GM19452 (cell line): ENCODE measurements at regions not wholly inside any gene's neighbourhood (a gene's known extent, or its start where the extent isn't known, plus 50 kb on each side); places are given as distances from the start of the nearest gene placed in this dataset.

Source experiments
- ATAC-seq: cut with Tn5 transposase; IDR thresholded peaks from one replicate; pipeline ENCODE4 v1.9.1; 2021; ENCODE audit not compliant: unreplicated experiment

DNA sequence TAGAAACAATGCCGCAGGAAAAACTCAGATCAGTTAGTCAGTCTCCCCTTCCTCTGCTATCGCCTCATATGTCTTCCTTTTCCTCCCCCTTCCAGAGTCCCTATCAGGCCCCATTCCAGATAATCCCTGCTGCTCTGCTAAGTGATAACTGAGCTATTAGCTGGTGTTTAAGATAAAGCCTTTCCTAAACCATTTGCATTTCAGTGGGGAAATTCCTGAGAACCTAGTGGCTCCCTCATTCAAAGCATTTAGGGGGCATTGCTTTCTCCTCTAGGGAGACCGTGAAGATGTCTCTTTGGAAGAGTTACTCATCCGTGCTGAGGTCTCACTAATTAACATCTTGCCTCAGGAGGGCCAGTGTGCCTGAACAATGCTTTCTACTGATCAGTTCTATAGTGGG is 401.6 kb downstream of the NPIPA7 start:
- ATAC-seq: no peak

DNA sequence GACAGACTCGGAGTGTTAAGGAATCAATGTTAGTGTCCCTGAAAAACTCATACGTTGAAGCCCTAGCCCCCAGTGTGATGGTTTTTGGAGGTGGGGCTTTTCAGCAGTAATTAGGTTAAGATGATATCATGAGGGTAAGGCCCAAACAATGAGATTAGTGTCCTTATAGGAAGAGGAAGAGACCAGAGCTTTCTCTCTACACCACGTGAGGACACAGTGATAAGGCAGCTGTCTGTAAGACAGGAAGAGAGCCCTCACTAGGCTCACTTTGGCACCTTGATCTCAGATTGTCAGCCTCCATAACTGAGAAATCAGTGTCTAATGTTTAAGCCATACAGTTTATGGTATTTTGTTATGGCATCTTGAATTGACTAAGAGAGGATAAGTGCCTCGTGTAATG is 403.2 kb downstream of the NPIPA7 start:
- ATAC-seq: no peak

DNA sequence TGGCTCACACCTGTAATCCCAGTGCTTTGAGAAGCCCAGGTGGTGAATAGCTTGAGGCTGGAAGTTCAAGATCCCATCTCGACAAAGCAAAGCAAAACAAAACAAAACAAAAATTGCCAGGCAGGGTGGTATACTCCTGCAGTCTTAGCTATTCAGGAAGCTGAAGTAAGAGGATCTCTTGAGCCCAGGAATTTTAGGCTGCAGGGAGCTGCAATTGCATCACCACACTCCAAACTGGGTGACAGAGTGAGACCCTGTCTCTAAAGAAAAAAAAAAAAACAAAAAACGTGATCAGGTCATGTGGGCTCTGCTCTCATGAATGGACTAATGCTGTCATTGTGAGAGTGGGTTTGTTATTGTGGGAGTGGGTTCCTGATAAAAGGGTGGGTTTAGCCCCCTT is 409.1 kb downstream of the NPIPA7 start:
- no peak for ATAC-seq

DNA sequence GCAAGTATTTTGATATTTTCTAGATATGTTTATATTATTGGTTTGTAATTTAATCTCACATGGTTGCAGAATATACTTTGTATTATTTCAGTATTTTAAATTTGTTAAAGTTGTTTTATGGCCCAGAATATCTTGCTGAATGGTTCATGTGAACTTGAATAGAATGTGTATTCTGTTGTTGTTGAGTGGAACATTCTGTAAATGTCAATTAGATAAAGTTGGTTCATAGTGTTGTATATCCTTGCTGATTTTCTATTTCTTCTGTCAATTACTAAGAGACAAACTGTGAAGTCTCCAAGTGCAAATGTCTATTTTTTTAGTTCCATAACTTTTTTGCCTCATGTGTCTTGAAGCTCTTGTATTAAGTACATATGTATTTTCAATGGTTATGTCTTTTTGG is 411.7 kb downstream of the NPIPA7 start:
- ATAC-seq: no peak

DNA sequence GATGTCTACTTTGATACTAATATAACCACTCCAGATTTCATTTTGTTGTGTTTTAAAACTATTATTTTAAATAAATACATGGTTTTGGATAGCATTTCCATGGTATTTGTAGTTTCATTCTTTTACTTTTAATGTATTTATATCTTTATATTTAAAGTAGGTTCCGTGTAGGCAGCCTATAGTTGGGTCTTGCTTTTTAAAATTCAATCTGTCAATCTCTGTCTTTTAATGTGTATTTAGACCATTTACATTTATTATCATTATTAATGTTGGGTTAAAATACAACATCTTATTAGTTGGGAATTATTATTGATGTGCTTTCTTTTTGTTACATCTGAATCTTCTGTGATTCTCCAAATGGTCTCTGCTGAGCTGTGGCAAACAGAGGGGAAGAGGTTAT is 412.1 kb downstream of the NPIPA7 start:
- no peak for ATAC-seq

DNA sequence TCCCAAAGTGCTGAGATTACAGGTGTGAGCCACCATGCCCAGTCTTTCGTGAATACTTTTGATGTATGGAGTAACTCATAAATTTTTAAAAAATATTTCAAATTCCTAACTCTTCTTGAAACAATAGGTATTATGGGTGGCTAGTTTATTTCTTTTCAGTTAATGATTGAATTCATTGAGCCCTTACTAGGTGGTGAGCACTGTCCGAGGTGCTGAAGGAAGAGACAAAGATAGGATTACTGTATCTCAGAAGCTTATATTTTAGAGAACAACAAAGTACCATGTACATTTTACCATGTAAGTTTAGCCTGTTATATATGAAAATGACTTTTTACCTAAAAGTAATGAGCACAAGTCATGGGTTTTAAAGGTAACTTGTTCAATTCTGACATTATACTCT is 418.3 kb downstream of the NPIPA7 start:
- no peak for ATAC-seq

DNA sequence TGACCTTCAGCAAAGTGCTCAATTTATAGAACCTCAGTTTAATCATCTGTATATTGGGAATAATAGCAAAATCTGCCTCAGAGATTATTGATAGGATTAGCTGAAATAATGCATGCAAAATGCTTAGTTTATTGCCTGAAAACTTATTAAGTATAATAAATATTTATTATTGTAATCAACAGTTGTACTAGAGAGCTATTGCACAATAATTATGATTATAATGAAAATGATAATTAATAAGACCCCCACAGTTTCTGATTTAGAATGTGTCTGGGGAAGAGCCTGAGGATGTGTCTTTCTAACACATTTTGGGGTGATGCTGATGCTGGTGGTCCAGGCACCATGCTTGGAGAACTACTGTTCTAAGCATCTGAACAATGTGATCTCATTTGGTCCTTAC is 419.6 kb downstream of the NPIPA7 start:
- no peak for ATAC-seq

DNA sequence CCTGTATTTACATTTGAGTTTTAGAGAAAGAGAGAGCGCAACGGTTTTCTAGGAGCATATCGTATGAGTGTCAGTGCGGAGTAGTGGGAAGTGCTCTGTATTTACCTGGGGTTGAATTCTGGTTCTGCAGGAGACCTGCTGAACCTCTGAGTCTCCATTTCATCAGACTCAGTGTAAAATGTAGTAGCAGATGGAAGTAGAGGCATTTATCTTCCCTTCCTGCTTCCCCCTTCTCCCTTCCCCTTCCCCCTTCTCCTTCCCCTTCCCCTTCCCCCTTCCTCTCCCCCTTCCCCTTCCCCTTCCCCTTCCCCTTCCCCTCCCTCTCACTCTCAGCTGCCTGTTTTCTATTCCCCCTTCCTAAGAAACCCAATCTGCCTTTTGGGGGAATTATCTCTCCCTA is 426.9 kb downstream of the NPIPA7 start:
- ATAC-seq: no peak

DNA sequence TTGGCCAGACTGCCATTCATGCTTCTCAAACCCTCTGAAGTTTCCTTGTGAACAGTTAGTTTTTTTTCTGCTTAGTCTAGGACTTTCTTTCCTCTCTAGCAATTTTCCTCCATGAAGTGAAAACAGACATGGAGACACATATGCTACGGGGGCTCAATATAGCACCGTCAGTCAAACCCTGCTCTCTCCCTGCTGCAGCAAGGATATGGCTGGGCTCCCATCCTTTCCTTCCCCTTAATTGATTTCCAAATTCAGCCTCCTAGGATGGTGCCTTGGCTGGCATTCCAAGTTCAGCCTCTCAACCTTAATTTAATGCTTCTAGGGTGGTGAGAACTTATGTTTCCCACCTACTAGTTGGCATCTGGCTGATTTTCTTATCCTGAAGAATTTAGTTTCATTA is 436.7 kb downstream of the NPIPA7 start:
- ATAC-seq: no peak

DNA sequence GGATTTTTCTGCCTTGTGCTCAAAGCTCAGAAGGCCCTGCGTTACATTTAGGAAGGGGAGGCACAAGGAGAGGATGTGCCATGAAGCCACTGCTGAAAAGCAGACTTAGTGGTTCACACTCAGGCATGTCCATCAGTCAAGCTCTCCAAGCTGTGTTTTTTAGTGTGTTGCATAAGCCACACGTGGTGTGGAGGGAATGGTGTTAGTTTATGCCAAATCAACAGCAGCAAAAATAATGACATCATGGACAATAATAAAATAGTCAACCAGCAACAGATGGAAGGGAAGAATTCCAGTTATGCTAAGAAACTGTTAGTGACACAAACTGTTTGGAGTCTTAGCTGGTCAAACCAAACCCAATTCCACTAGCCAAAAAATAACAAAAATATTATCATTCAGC is 438.3 kb downstream of the NPIPA7 start:
- ATAC-seq: no peak

DNA sequence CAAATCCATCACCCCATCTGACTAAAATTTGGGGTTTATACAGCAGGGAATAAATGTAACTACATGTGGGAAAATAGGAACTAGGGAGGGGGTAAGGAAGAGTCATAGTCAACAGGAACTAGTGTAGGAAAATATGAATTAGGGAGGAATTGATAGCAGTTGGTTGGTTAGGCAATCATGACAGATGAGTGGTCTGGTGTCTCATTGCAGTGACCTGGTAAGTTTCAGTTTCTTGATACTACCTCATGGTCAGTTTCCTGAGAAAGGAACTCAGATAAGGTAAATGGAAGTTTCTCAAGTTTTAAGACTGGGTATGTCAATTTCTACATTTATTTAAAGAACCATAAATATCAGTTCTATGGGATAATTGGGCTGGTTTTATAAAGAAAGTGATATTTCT is 442.3 kb downstream of the NPIPA7 start:
- ATAC-seq: no peak

DNA sequence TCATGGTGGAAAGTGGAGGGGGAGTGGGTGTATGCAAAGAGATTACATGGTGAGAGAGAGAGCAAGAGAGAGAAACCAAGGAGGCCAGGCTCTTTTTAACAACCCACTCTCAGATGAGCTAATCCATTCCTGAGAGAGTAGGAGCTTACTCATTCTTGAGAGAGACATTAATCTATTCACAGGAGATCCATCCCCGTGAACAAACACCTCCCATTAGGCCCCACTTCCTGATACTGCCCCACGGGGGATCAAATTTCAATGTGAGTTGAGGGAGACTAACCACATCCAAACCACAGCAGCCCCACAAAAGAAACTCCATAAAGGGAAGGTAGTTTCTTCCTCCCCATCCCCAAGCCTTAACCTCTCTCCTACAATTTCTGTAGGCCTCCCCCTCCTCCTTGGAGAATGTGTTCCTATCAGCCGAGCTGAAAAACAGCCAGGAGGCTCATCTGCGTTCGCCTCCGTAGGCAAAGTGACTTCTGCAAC is 450.0 kb downstream of the NPIPA7 start:
- no peak for ATAC-seq

DNA sequence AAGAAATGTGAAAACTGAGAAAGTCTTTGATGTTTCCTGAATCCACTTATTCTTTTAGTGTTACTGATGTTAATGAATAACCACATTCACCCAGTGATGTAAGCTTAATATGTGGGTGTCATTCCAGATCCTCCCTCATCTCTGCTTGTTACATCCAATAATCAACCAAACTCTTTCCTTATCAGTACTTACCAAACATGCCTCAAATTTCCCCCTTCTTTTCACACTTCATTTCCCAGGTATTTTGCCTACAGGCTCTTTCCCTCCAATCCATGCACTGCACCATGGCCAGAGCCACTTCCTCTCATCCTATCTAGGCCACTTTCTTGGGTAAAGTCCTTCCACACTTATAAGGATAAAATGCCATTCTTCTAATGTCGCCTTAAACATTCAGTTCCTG is 451.5 kb downstream of the NPIPA7 start:
- no peak for ATAC-seq

DNA sequence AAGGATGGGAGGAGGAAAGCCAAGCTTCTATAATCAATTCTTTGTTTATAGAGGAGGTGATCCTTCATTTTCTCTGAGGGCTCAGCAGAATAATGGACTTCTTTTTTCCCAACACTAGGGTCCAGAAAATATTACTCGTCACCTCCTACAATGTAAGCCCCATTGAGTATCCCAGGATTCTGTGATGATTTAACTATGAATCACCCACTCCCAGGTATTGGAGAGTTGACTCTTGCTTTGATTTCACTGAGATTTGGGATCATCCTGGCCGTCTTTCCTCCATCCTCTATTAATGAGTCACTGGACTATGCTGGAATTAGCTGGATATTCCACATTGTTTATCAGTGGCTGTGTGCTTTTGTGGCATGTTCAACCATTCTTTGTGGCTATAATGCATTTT is 452.0 kb downstream of the NPIPA7 start:
- ATAC-seq: no peak

DNA sequence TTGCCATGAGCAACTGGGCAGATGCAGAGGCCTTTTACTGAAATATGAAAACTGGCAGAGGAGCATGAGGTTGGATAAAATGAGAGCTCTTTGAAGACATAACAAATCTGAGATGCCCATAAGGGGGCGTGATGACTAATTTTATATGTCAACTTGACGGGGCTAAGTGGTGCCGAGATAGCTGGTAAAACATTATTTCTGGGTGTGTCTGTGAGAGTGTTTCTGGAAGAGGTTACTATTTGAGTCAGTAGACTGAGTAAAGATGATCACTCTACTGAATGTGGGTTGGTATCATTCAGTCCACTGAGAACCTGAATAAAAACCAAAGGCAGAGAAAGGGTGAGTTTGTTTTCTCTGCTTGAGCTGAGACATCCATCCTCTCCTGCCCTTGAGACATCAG is 454.2 kb downstream of the NPIPA7 start:
- no peak for ATAC-seq

DNA sequence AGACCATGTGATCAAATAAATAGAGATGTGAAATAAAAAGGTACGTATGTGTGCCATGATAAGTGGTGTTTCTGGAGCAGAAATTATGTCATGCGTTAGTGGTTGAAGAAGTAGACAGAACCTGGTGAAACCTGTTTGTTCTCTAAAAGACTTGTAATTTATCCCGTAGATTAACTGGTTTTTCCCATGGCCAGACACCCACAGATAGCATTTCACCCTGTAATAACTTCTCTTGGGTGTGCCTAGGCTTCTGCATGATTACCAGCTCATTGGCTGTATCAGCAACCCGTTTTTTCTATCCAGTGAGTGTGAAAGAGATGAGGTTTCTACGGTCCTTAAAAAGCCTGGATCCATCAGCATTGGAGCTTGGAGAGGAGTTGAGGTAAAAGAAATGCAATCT is 471.3 kb downstream of the NPIPA7 start:
- ATAC-seq: no peak

DNA sequence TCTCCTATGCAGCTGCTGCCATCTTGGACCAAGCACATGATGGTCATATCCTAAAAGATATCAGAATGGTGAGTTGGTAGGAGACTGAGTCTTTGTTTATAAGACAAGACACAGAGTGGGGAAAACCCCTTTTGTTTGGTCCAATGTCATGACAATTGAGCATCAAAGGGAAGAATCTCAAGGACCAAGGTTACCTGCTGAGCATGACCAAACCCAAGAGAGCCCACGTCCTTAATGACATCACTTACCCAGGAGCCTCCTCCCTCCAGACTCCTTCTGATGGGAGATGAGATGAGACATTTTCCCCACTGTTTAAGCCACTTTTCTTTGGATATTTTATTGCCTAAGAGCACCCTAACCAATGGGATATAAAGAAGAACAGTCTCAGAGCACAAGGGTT is 478.1 kb downstream of the NPIPA7 start:
- no peak for ATAC-seq

DNA sequence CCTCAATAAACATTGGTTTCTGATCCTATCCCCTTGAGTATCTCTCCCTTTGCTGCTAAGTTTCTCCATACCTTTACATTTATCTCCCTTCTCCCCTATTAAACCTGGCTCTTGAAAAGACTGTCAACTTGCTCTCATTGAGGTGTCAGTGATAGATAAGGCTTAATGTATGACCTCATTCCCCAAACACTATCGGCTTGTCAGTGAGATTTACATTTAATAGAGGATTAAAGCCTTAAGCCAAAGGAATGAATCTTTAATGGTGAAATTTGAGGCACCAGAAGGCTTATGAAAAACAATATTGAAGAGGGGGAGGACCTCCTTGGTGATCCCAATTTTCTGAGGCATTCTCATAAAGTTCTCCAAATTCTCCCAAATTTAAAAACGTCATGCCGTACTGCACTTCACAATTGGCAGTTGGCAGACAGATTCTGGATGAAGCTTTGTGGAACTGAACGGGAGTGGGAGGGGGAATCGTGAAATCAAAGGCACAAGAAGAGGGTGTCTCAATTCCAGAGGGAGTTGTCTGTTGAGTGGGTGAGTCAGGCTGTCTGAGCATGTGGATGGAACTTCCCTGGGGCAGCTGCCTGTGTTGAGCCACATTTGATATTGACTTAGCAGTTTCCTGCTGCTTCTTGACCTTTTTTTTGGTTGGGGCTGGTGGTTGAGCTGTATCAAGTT is 478.8 kb downstream of the NPIPA7 start:
- no peak for ATAC-seq

DNA sequence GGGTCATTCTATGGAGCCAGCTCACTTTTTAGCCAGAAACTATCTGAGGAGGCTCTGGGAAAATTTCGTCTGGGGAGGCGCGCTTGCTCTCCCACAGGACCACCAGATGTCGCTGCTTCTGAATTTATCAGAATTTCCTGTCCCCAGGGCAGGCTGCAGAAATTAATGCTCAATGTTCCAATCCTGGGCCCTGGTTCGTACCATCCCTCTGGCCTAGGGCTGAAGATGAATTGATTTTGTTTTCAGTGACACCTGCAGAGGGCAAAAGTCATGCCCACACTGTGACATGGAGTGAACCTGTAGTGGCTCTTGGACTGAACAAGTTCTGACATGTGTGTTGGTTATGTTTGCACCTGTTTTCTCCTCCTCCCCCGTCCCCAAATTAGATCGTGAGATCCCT is 482.6 kb downstream of the NPIPA7 start:
- no peak for ATAC-seq

DNA sequence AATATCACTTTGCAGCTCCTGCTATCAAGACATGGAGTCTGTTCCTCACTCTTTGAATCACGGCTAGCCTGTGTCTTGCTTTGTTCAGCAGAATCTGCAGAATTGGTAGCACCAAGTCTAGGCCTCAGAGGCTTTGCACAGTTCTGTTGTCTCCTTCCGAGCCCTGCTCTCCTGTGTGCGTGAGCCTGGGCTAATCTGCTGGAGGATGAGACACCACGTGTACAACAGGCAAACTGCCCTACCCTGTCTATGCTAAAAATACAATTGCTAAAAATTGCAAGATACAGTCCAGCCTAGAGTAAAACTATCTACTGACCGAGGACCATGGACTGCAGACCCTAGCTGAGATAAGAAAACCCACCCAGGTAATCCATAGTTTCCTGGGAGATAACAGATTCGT is 484.7 kb downstream of the NPIPA7 start:
- ATAC-seq: no peak

DNA sequence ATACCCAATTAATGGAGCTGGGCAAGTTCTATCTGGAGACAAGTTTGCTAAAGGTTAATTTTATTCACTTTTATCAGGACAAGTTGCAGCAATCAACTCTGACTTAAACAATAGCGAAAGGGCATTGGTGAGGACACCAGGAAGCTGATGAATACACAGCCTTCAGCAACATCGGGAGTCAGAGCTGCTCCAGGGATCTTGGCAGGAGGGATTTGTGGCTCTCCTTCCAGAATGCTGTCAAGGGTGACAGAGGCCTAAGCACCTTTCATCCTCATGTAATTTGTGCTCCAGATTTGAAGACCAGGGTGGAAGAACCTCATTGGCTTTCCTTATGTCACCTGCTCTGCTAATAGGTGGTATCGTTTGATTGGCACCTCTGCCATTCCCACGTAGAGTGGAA is 485.6 kb downstream of the NPIPA7 start:
- ATAC-seq: no peak

DNA sequence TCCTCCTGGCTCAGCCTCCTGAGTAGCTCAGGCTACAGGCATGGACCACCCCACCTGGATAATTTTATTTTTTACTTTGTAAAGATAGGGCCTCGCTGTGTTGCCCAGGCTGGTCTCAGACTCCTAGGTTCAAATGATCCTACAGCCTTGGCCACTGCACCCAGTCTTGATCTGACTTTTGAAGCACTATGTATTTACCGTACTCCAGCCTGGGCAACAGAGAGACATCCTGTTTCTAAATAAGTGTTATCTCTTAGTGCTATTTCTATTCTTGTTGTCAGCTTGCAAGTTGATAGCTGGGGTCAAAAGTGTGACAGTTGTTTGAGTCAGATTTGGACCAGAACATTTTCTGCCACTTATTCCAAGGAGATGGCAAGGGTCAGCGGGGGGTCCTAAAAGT is 486.4 kb downstream of the NPIPA7 start:
- ATAC-seq: no peak

DNA sequence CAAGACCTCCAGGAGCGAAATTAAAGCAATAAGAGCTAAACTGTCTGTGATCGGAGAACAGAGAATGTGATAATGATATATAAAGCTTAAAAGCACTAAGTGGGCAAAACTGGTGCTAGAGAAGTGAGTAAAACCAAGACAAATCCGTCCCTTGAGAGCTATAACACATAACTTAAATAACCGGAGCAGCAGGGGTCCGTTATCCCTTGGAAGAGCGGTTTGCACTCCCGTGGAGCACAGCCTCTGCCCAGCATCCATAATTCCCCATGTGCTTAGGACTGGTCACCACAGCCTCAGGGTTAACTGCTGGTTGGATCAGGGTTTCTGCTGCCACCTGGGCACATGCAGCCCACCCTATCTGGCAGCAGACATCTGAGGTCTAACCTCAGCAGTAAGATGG is 489.0 kb downstream of the NPIPA7 start:
- no peak for ATAC-seq

DNA sequence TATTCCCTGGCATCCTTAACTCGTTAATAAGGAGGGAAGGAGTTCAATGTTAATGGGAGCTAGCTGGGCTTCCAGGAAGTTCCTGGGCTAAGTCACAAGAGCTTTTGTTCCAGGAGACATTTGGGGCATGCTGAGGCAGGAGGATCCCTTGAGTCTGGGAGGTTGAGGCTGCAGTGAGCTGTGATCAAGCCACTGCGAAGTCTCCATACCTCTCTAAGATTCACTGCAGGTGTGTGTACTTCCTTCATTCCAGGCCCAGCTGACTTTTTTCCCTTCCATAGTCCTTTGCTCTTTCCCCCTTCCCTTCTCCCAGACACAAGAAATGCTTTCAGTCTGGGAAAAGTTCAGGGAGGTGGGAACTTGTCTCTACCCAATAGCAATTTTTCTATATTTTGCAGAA is 489.8 kb downstream of the NPIPA7 start:
- no peak for ATAC-seq
